Left cardiac atrium (tissue), 4 donors: ENCODE measurements at regions not wholly inside any gene's neighbourhood (a gene's known extent, or its start where the extent isn't known, plus 50 kb on each side); places are given as distances from the start of the nearest gene placed in this dataset.
"Not testable (repeated sequence)": the region's sequence is repeated elsewhere in the genome, so short reads cannot be mapped to it uniquely, and the experiment has no call there.

Experiments
- ATAC-seq, 2 donors: fragments of 200-7000 bp; cut with Tn5 transposase; one replicate each; pipeline ENCODE4 v1.9.1; 2020; ENCODE audit warnings: mild to moderate bottlenecking in 2 of 2, moderate library complexity in 2 of 2
- DNase-seq: peaks from one replicate; pipeline ENCODE4 v3.0.0-alpha.2; 2020
- intact Hi-C, 2 donors: fragments of 100-400 bp; cut with DNase I; formaldehyde crosslinking; loops; one replicate each; pipeline versions ENCODE4 v1.14.1 to v1.15.1; 2022 to 2023
- donor health status: DM: no; HTN: yes; CAD: no.
- donor health status: DM: no; HTN: yes; CAD: no; lungs with severe emphysema.
- donor health status: DM: yes; HTN: yes; CAD: no.
- donor health status: Dilated cardiomyopathy.

DNA sequence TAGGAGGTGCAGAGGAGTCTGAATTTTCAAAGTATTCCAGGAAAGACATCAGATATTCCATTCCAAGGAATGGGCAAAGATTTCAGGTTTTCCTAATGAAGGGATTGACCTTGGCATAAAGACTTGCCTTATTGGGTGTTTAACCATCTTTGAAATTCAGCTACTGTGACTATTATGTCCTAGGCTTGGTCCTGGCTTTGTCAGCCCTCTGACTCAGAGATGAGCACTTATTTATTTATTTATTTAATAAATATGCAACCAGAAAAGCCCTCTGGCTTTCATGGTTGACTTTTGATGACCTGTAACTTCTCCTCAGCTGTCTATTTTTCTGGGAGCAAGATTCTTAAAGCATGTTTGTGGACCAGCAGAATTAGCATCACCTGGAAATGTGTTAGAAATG is 455.1 kb downstream of the KIF2B start:
- DNase-seq (no peak), ATAC-seq (no peak)
- intact Hi-C loops, result no loop called here

DNA sequence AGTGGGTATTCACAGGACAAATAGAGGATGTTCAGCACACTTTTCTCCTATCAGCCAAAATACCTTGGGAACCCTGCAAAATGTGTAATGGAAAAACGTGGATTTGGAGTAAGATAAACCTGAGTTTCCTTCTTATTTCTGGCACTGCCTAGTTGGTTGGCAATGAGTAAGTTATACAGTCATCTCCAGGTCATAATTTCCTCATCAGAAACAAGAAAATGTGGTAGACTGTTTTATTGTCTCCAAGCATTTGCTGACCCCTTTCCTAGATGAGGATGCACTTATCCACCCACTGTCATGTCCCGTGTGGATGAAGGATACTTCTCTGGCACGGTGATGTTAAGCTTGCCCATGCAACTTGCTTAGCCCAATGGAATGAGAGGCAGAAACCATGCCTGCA is 458.0 kb downstream of the KIF2B start:
- intact Hi-C loops, result no loop called here
- DNase-seq (no peak), ATAC-seq (no peak)

DNA sequence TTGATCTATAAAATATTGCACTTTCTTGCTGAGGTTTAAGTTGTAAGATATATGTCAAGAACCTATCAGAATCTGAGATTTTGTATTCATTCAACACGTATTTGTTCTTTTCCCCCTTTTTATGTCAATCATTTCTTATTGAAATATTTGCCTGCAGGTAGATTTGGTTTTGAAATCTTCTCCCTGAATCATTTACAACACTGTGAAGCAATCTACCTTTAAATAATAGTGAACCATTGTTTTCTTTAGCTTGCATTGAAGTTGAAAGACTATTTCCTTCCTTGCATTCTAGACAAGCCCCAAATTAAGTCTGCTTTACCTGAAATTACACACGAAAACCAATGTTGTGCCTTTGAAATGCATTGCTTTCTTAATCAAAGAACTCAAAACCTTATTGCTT is 460.2 kb downstream of the KIF2B start:
- DNase-seq (no peak), ATAC-seq (no peak)
- intact Hi-C loops, result no loop called here

DNA sequence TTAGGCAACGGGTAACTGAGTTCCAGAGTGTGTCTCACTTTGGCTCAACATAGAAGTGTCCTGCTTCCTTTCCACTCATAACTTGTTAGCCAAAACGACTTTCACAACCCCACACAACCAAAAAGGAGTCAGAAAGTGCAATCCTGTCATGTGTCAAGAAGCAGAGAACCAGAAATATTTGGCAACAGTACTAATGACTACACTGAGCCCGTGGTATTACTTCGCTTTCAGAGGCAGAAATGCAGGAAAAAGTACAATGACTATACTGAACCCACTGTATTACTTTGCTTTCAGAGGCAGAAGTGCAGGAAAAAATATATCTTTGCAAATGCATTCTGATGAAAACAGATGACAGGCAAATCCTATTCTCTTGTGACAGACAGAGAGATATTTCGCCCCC is 484.6 kb downstream of the KIF2B start:
- DNase-seq (no peak), ATAC-seq (no peak)
- intact Hi-C loops, result no loop called here

DNA sequence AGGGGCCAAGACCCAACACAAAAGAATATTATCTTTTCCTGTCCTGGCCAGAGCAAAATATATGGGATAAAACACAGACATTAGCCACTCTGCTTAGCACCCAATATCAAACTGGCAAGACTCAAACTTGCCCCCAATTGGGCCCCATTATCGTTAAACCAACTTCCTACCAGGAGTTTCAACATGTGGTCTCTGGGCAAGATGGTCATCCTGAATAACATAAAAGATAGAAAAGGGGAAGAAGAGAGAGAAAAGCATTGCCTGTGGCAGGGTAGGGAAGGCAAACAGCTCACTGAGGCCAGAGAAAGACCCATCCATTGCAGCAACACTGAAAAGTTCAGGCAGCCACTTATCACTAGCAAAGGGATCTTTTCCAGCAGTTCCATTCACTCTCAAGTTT is 502.1 kb downstream of the KIF2B start:
- ATAC-seq, result no peak
- intact Hi-C loops, result no loop called here

DNA sequence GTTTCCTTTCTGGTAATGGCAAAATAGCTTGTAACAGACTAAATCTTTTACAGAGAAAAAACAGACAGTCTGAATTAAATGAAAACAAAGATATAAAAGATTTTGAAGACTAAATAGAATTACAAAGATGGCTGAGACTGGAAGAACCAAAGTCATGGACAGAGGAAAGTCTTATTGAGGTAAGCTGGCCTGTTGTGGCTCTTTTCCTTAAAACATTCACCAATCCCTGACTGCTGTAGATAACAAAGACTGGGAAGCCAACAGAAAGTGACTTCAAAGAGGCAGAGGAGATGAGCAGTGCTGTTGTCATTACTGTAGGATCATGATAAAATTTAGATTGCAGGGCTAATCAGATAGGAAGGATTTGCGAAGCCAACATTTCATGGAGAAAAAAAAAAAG is 517.0 kb downstream of the KIF2B start:
- ATAC-seq (no peak), DNase-seq (no peak)
- intact Hi-C loops, result no loop called here

More for the DNA sequence above, 502.1 kb downstream of the KIF2B start:
- no peak for DNase-seq

DNA sequence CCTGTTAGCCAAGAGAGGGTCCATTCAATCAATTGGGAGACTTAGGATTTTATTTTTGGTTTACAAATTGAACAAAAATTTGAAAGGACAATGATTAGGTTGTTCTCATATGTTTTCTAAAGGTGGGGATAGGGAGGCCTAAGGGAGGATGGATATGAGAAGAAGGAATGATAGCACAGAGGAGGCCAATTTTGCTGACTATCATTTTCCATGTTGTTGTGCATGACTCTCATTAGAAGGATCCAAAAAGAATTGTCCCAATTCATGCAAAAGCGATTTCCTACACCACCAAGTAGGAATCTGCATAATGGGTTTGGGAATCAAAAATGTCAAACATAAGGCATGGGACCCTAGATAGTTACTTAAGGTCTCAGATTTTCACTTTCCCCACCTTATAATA is 524.8 kb downstream of the KIF2B start:
- intact Hi-C loops, result no loop called here

DNA sequence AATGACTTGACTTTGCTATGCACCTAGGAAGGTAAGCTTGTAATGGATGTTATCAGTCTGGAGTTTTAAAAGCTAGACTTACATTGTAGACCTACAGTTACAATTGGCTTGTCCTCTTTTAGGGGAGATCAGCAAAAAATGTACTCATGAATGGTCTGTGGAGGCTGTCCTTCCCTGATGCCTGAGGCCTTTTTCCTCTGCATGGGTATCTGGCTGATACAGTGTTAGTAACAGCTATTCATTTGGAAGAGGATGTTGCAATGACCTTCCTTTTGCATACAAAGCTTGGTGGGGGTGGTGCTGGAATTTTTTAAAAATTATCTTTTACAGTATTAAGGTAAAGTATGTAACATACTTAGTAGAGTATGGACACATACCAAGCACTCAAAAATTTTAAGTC is 525.5 kb downstream of the KIF2B start:
- ATAC-seq (no peak), DNase-seq (no peak)
- intact Hi-C loops, result no loop called here

More for the DNA sequence above, 524.8 kb downstream of the KIF2B start:
- ATAC-seq (no peak), DNase-seq (no peak)

DNA sequence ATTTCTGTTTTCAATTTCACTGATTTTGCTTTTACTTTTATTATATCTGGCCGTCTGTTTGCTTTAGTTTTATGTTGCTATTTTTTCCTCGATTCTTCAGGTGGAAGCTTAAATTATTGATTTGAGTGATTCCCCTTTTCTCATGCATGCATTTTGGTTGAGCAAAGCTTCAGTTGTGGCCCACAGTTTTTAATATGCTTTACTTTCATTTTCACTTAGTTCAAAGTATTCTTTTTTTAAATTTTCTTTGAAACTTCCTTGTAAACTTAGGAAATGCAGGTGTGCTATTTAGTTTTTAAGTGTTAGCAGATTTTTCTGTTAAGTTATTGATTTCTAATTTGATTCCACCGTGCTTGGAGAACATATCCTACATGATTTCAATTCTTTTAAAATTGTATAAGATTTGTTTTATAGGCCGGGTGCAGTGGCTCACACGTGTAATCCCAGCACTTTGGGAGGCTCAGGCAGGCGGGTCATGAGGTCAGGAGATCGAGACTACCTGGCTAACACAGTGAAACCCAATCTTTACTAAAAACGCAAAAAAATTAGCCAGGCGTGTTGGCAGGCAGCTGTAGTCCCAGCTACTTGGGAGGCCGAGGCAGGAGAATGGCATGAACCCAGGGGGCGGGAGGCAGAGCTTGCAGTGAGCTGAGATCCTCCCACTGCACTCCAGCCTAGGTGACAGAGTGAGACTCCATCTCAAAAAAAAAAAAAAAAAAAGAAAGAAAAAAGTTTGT is 531.2 kb downstream of the KIF2B start:
- no peak for ATAC-seq
- no peak for DNase-seq
- intact Hi-C loops, result no loop called here

DNA sequence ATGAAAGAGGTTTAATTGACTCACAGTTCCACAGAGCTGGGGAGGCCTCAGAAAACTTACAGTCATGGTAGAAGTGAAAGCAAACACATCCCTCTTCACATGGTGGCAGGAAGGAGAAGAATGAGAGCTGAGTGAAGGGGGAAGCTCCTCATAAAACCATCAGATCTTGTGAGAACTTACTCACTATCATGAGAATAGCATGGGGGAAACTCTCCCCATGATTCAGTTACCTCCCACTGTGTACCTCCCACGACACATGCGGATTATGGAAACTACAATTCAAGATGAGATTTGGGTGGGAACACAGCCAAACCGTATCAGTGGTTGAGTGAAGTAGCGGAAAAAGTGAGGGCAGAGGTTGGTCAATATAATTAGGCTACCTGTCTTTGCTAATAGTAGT is 538.3 kb downstream of the KIF2B start:
- ATAC-seq, DNase-seq, intact Hi-C loops: not testable (repeated sequence)

DNA sequence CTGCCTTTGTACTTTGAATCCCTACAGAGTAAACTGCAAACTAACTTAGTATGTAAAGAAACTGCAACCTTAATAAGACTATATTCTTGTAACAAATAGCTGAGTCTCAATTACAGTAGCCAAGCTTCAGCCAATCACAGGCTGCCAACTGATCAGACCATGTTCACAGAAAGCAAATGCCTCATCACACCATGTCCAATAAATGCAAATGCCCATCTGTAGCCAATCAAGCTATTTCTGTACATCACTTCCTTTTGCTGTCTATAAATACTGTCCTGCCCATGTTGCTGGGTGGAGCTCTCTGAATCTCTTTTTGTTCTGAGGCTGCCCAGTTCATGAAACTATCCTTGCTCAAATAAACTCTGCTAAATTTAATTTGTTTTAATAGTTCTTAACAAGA is 531.7 kb upstream of the TOM1L1 start:
- DNase-seq (no peak), ATAC-seq (no peak)
- intact Hi-C loops, result no loop called here

DNA sequence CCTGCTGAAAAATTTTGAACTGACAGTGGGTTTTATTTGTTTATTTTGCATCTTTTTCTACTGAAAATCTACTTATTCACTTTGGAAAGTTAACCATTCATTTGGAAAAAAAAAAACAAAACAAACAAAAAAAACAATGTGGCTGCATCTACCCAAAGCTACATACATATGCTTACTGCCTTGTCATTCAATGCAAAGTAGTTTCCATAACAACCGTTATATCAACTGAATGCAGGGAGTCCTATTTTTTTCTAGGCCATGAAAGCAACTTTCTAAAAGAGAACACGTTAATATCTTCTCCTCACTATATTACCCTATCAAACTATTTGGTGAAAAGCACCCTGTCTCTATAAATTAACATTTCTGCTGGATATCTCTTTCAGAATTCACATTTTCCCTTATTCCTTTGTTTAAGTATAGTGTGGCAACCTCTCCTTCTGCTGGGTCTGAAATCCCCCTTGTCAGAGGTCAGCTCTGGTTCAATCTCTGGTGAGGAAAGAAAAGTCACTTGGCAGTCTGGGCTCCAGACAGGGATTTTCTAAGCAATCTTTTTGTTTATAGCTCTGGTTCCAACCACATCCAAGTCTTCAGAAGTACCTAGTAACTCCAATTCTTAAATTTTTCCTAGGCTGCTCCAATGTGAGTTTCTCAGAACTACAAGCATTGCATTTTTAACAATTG is 528.4 kb upstream of the TOM1L1 start:
- intact Hi-C loops, result no loop called here

DNA sequence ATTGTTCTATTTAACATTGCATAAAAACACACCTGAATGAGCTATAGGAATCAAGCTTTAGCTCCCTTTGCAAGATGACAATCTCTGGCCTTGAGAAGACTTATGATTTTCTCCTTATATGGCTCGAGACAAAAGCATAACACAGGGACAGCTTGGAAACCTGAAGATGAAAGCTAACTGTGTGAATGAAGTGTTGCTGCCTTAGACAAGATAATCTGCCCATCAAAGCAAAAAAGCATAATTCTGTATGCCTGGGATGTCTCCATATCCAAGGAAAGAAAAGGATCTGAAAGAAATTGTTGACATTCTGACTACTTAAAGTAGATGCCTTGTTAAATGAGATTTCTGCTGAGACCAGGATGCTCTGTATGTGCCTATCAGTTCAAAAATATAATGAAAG is 526.7 kb upstream of the TOM1L1 start:
- intact Hi-C loops, result no loop called here
- no peak for ATAC-seq

More for the DNA sequence above, 528.4 kb upstream of the TOM1L1 start:
- DNase-seq, result no peak
- ATAC-seq, result no peak

DNA sequence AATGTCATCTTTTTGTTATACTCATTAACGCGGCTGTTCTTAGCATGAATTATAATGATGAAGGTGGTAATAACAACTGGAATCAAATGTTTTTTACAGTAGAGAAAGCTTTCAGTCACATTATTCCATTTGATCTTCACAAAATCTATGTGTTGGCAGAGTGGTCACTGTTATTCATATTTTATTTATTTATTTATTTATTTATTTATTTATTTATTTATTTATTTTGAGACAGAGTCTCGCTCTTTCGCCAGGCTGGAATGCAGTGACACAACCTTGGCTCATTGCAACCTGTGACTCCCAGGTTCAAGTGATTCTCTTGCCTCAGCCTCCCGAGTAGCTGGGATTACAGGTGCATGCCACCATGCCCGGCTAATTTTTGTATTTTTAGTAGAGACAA is 524.2 kb upstream of the TOM1L1 start:
- ATAC-seq, intact Hi-C loops, DNase-seq: not testable (repeated sequence)

More for the DNA sequence above, 526.7 kb upstream of the TOM1L1 start:
- DNase-seq, result no peak

DNA sequence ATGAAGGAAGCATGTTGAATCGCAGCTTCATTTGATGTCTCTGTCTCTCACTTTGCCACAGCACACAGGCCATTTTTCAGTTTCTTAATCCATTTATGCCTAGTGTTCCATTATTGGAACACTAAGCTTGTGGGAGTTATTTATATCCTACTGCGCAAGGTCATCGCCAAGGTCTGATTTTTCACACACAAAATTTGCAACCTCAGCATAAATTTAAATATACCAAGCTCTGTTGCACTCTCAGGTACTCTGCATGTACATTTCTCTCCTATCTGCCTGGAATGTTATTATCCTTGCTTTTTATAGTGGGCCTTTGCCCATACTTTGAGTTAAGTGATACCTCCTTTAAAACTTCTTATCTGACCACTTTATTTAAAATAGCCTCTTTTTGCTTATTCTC is 519.2 kb upstream of the TOM1L1 start:
- intact Hi-C loops, result no loop called here
- ATAC-seq, result no peak

DNA sequence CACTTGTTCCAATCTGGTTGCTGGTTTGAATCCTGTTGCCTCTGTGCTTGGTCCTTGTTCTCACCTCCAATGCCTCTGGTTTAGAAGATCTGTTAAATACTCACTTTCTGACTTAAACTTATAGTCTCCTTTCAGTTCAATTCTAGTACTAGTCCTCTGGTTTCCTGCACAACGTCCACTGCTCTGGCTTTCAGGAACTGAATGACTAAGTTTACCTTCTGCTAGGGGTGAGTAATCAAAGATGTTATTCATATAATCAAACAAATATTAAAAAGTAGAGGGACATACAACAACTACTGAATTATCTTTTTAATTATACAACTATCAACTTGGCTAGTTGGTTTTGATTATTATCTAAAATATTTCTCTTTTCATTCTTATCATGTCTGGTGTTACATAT is 496.4 kb upstream of the TOM1L1 start:
- intact Hi-C loops, result no loop called here
- DNase-seq (no peak), ATAC-seq (no peak)

More for the DNA sequence above, 519.2 kb upstream of the TOM1L1 start:
- no peak for DNase-seq

DNA sequence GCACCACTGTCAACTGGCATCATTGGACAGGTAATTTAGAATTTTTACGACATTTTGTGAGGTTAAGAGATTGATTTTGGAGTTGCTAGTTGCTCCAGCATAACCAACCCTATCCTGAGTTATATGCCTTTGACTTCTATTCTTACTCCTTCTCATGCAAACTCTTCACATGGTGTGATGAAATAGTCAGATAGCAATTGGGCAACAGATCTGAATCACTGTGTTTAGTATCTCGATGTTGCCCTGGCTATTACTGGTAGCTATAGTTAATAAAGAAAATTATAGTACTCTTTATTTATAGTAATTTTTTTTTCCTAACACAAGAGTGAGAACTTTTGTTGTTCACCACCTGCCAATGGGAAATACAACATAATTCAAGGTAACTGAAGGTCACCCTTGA is 494.8 kb upstream of the TOM1L1 start:
- DNase-seq (no peak), ATAC-seq (no peak)
- intact Hi-C loops, result no loop called here

DNA sequence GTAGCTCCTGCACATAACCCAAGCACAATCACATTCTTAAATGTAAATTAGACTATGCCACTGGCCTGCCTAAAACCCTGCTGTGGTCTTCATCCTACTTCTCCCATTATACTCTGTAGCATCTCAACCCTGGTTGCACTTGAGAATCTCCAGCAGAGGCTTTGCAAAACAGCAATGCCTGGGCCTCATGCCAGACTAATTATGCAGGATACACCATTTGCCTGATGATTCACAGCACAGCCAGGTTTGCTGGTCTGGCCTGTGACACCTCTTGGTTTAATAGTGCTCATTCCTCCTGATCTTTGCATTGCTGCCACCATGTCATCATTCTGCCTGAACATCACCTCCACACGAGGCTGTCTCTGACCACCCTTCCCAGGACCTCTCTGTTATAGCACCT is 491.9 kb upstream of the TOM1L1 start:
- no peak for ATAC-seq
- intact Hi-C loops, result no loop called here
- DNase-seq, result no peak

DNA sequence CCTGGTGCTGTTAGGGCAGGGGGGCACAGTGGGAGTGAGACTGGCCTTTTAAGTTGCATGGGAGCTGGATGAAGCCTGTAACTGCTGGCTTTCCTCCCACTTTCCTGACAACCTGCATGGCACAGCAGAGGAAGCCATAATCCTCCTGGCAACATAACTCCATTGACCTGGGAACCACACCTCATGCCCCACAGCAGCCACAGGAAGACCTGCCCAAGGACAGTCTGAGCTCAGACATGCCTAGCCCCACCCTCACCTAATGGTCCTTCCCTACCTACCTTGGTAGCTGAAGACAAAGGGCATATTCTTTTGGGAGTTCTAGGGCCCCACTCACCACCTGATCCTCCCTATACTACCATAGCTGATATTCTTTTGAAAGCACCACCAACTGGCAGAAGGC is 482.2 kb upstream of the TOM1L1 start:
- DNase-seq (no peak), ATAC-seq (no peak)
- intact Hi-C loops, result no loop called here

DNA sequence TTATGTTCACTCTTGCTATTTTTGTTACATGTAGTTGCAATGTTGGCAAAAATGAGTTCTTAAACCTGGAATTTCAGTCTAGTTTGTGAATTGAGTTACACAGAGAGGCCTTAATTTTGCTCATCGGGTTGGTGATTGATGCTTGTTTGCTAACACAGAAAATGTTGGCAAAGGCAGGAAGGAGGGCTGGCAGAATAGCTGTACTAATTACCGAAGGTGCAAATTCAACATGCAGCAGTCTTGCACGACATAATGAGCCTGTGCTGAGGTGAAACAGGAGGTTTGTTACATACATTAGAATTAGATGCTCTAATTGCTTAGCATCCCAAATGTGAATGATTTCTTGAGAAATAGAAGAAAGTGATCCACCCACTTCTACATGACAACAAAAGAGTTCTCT is 475.0 kb upstream of the TOM1L1 start:
- DNase-seq (no peak), ATAC-seq (no peak)
- intact Hi-C loops, result no loop called here

DNA sequence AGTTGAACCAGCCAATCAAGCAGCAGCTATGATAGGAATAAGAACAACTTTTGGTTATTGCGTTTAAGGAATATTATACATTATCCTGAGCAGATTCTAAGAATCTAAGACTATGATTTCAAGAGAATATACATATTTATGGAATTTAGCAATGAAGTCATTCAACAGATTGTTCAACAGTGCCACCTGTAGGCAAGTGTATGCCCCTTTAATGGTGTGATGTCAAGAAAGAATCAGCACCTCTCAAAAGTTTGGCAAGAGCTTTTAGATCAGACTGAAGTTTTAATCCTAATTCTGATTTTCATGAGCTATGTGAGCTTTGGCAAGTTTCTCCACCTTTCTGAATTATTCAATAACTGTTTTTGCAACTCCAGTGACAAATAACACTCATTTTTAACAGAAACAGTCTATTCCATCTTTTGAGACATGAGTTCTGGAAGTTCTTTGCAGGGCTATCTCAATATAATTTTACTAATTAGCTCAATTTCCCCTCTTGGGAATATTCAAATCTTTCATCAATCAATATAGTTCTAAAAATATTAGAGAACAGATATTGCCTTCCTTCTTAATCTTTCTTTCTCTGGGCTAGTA is 474.3 kb upstream of the TOM1L1 start:
- intact Hi-C loops, result no loop called here
- ATAC-seq, result no peak

More for the DNA sequence above, 474.3 kb upstream of the TOM1L1 start:
- no peak for DNase-seq
